ENCODE measurements at regions not wholly inside any gene's neighbourhood (a gene's known extent, or its start where the extent isn't known, plus 50 kb on each side); places are given as distances from the start of the nearest gene placed in this dataset.

GRCh38 chr9:119091074-119091473, 278.2 kb downstream of the BRINP1 start:
- Histone ChIP-seq H3K4me3 (ENCODE audit: low read length) (no peak overlapping the region), H3K27me3 (ENCODE audit: control insufficient read depth, insufficient read depth, low read length, poor library complexity, severe bottlenecking) (no peaks in the 10 kb centered on the region), H3K36me3 (ENCODE audit: control insufficient read depth, insufficient read depth, low read length) (no peaks in the 10 kb centered on the region), H3K27ac (ENCODE audit: low read depth, low read length) (no peak overlapping the region), H3K9ac (ENCODE audit: extremely low read depth, low read length, poor library complexity, severe bottlenecking) (no peak overlapping the region), H3K4me1 (ENCODE audit: control insufficient read depth, insufficient read depth, low read length) (peaks cover 10% of the 10 kb centered on the region), H3K9me3 (ENCODE audit: control insufficient read depth, low read length) (no peaks in the 10 kb centered on the region)
- 67 to 83% methylated on average over 1 of the region's 1 CpG for WGBS, 2 experiments (ENCODE audit: insufficient coverage in 1 of 2, insufficient read length in 1 of 2)
- TF ChIP-seq CTCF (conservative IDR thresholded peaks at IDR 0.05) = no peak
- peaks cover 23% of the 10 kb centered on the region for H3K4me1 Mint-ChIP-seq
- H3K27me3 Mint-ChIP-seq (ENCODE audit: insufficient read depth) = no peaks in the 10 kb centered on the region
- no peaks in the 10 kb centered on the region for H3K9me3 Mint-ChIP-seq
- no peaks in the 10 kb centered on the region for H3K36me3 Mint-ChIP-seq (ENCODE audit: low read depth)
- DNase-seq = no peak
- H3K4me3 Mint-ChIP-seq = no peak overlapping the region
- no peak overlapping the region for H3K27ac Mint-ChIP-seq

- no peak for DNase-seq
- H3K9me3 Mint-ChIP-seq = no peaks in the 10 kb centered on the region
- no peak for TF ChIP-seq CTCF (conservative IDR thresholded peaks at IDR 0.05)
- 97 to 100% methylated on average over 2 to 5 of the region's 5 CpGs for WGBS, 2 experiments (ENCODE audit: insufficient coverage in 1 of 2, insufficient read length in 1 of 2)
- no peak overlapping the region for H3K27ac Mint-ChIP-seq
- Histone ChIP-seq H3K27ac (ENCODE audit: low read depth, low read length) (no peak overlapping the region), H3K4me1 (ENCODE audit: control insufficient read depth, insufficient read depth, low read length) (peaks cover 10% of the 10 kb centered on the region), H3K27me3 (ENCODE audit: control insufficient read depth, insufficient read depth, low read length, poor library complexity, severe bottlenecking) (no peaks in the 10 kb centered on the region), H3K9me3 (ENCODE audit: control insufficient read depth, low read length) (no peaks in the 10 kb centered on the region), H3K9ac (ENCODE audit: extremely low read depth, low read length, poor library complexity, severe bottlenecking) (no peak overlapping the region), H3K4me3 (ENCODE audit: low read length) (no peak overlapping the region), H3K36me3 (ENCODE audit: control insufficient read depth, insufficient read depth, low read length) (no peaks in the 10 kb centered on the region)
- H3K4me1 Mint-ChIP-seq = peaks cover 19% of the 10 kb centered on the region
- no peaks in the 10 kb centered on the region for H3K36me3 Mint-ChIP-seq (ENCODE audit: low read depth)
- H3K4me3 Mint-ChIP-seq = no peak overlapping the region
- no peaks in the 10 kb centered on the region for H3K27me3 Mint-ChIP-seq (ENCODE audit: insufficient read depth)
Observed at GRCh38 chr9:119092125-119092524, 277.1 kb downstream of the BRINP1 start.

- TF ChIP-seq CTCF (conservative IDR thresholded peaks at IDR 0.05) = peak; percentile 15
- H3K4me1 Mint-ChIP-seq = peaks cover 12% of the 10 kb centered on the region
- H3K4me3 Mint-ChIP-seq = no peak overlapping the region
- H3K27me3 Mint-ChIP-seq (ENCODE audit: insufficient read depth) = no peaks in the 10 kb centered on the region
- no peaks in the 10 kb centered on the region for H3K9me3 Mint-ChIP-seq
- Histone ChIP-seq H3K4me3 (ENCODE audit: low read length) (no peak overlapping the region), H3K9ac (ENCODE audit: extremely low read depth, low read length, poor library complexity, severe bottlenecking) (no peak overlapping the region), H3K9me3 (ENCODE audit: control insufficient read depth, low read length) (no peaks in the 10 kb centered on the region), H3K27ac (ENCODE audit: low read depth, low read length) (no peak overlapping the region), H3K36me3 (ENCODE audit: control insufficient read depth, insufficient read depth, low read length) (no peaks in the 10 kb centered on the region), H3K4me1 (ENCODE audit: control insufficient read depth, insufficient read depth, low read length) (peaks cover 10% of the 10 kb centered on the region), H3K27me3 (ENCODE audit: control insufficient read depth, insufficient read depth, low read length, poor library complexity, severe bottlenecking) (no peaks in the 10 kb centered on the region)
- DNase-seq = no peak
- no peak overlapping the region for H3K27ac Mint-ChIP-seq
- H3K36me3 Mint-ChIP-seq (ENCODE audit: low read depth) = no peaks in the 10 kb centered on the region
Observed at GRCh38 chr9:119094086-119094485, 275.1 kb downstream of the BRINP1 start.

Measured in endodermal cell (in vitro differentiated cells).